Naive thymus-derived CD4-positive, alpha-beta T cell (primary cell): ENCODE measurements at regions not wholly inside any gene's neighbourhood (a gene's known extent, or its start where the extent isn't known, plus 50 kb on each side); places are given as distances from the start of the nearest gene placed in this dataset.
"Not testable (repeated sequence)": the region's sequence is repeated elsewhere in the genome, so short reads cannot be mapped to it uniquely, and the experiment has no call there.

Experiments
- ATAC-seq: fragments of 150-1000 bp; cut with Tn5 transposase; 2 replicates; pipeline ENCODE4 v1.10.0; 2021; ENCODE audit warnings: mild to moderate bottlenecking, moderate library complexity
- CTCF ChIA-PET: fragments of 350-600 bp; sonication (Branson Sonifier 250); formaldehyde crosslinking; loops from one replicate; lab custom pipeline; 2021; ENCODE audit warnings: antibody characterized with exemption; lab: Charles Lee
- POLR2A ChIA-PET: fragments of 350-600 bp; sonication (Branson Sonifier 250); formaldehyde crosslinking; loops from one replicate; lab custom pipeline; 2021; ENCODE audit warnings: antibody characterized with exemption, inconsistent platforms; lab: Charles Lee
- DNase-seq, 9 donors: peaks; one replicate each; pipeline versions ENCODE4 v3.0.0 to v3.0.0-alpha.2; 2020 to 2022; ENCODE audit warnings: mixed read lengths in 1 of 9
- H3K27ac ChIP-seq: one replicate; pipeline ENCODE4 v1.7.0; 2013; ENCODE audit warnings: mild to moderate bottlenecking, low read depth, low read length, moderate library complexity
- H3K27me3 ChIP-seq, 2 donors: one replicate each; pipeline ENCODE4 v1.7.0; 2013; ENCODE audit warnings: low read length in 2 of 2, mild to moderate bottlenecking in 2 of 2, moderate library complexity in 2 of 2; ENCODE audit not compliant: control insufficient read depth in 2 of 2, insufficient read depth in 2 of 2
- H3K36me3 ChIP-seq, 3 experiments: 1 replicate in 2 of 3; 2 replicates in 1 of 3; pipeline ENCODE4 v1.7.0; 2013; ENCODE audit warnings: low read length in 3 of 3, mild to moderate bottlenecking in 3 of 3, moderate library complexity in 1 of 3; ENCODE audit not compliant: insufficient read depth in 3 of 3, control insufficient read depth in 2 of 3
- H3K4me1 ChIP-seq, 2 donors: one replicate each; pipeline ENCODE4 v1.7.0; 2013; ENCODE audit warnings: low read length in 2 of 2, mild to moderate bottlenecking in 2 of 2, moderate library complexity in 1 of 2; ENCODE audit not compliant: control insufficient read depth in 2 of 2, insufficient read depth in 2 of 2
- H3K4me3 ChIP-seq: 2 replicates; pipeline ENCODE4 v1.7.0; 2013; ENCODE audit warnings: mild to moderate bottlenecking, low read length
- H3K9me3 ChIP-seq, 3 experiments: 1 replicate in 2 of 3; 2 replicates in 1 of 3; pipeline ENCODE4 v1.7.0; 2013; ENCODE audit warnings: low read length in 3 of 3; ENCODE audit not compliant: control insufficient read depth in 2 of 3
- H3K27ac Mint-ChIP-seq, 9 donors: one replicate each; pipeline ENCODE4 v1.8.0; 2020 to 2022; ENCODE audit warnings: mixed read lengths in 9 of 9, mild to moderate bottlenecking in 8 of 9, moderate library complexity in 5 of 9, inconsistent platforms in 2 of 9
- H3K27me3 Mint-ChIP-seq, 5 donors: one replicate each; pipeline ENCODE4 v1.8.0; 2021 to 2022; ENCODE audit warnings: mixed read lengths in 5 of 5, mild to moderate bottlenecking in 1 of 5
- H3K36me3 Mint-ChIP-seq, 5 donors: one replicate each; pipeline ENCODE4 v1.8.0; 2020 to 2022; ENCODE audit warnings: mixed read lengths in 5 of 5, mild to moderate bottlenecking in 3 of 5, inconsistent platforms in 1 of 5
- H3K4me1 Mint-ChIP-seq, 7 donors: one replicate each; pipeline ENCODE4 v1.8.0; 2020 to 2022; ENCODE audit warnings: mixed read lengths in 7 of 7, mild to moderate bottlenecking in 3 of 7, inconsistent platforms in 1 of 7
- H3K4me3 Mint-ChIP-seq, 10 donors: one replicate each; pipeline ENCODE4 v1.8.0; 2020 to 2022; ENCODE audit warnings: mild to moderate bottlenecking in 10 of 10, mixed read lengths in 10 of 10, moderate library complexity in 6 of 10, inconsistent platforms in 2 of 10
- H3K9me3 Mint-ChIP-seq, 11 donors: one replicate each; pipeline ENCODE4 v1.8.0; 2020 to 2022; ENCODE audit warnings: mixed read lengths in 11 of 11, mild to moderate bottlenecking in 4 of 11, inconsistent platforms in 1 of 11, moderate library complexity in 1 of 11
- intact Hi-C, 2 donors: fragments of 100-400 bp; cut with micrococcal nuclease; formaldehyde crosslinking; loops; one replicate each; pipeline ENCODE4 v1.15.1; 2023

GRCh38 chr6:26720663-26721218 lies 61.2 kb upstream of the ZNF322 start:
- H3K9me3 Mint-ChIP-seq, CTCF ChIA-PET, H3K36me3 ChIP-seq, DNase-seq, H3K27me3 ChIP-seq, H3K27me3 Mint-ChIP-seq, H3K4me1 ChIP-seq, H3K27ac ChIP-seq, H3K4me1 Mint-ChIP-seq, H3K9me3 ChIP-seq, intact Hi-C loops, ATAC-seq, H3K4me3 Mint-ChIP-seq, H3K4me3 ChIP-seq, H3K27ac Mint-ChIP-seq, H3K36me3 Mint-ChIP-seq, POLR2A ChIA-PET: not testable (repeated sequence)

GRCh38 chr6:26730019-26730766 lies 70.6 kb upstream of the ZNF322 start:
- H3K4me3 ChIP-seq, H3K4me1 Mint-ChIP-seq, DNase-seq, intact Hi-C loops, H3K36me3 ChIP-seq, POLR2A ChIA-PET, H3K36me3 Mint-ChIP-seq, H3K9me3 ChIP-seq, CTCF ChIA-PET, ATAC-seq, H3K27me3 Mint-ChIP-seq, H3K27ac Mint-ChIP-seq, H3K27me3 ChIP-seq, H3K9me3 Mint-ChIP-seq, H3K4me1 ChIP-seq, H3K4me3 Mint-ChIP-seq, H3K27ac ChIP-seq: not testable (repeated sequence)

GRCh38 chr6:26734776-26735472 lies 75.4 kb upstream of the ZNF322 start:
- H3K4me1 Mint-ChIP-seq, H3K4me1 ChIP-seq, H3K27me3 ChIP-seq, H3K9me3 ChIP-seq, H3K4me3 ChIP-seq, H3K9me3 Mint-ChIP-seq, intact Hi-C loops, POLR2A ChIA-PET, DNase-seq, H3K27me3 Mint-ChIP-seq, H3K27ac Mint-ChIP-seq, H3K27ac ChIP-seq, H3K36me3 Mint-ChIP-seq, H3K36me3 ChIP-seq, CTCF ChIA-PET, H3K4me3 Mint-ChIP-seq, ATAC-seq: not testable (repeated sequence)

GRCh38 chr6:26739811-26740210 lies 80.3 kb upstream of the ZNF322 start:
- H3K27ac Mint-ChIP-seq: no peak overlapping the region
- peaks cover 0 to 16% of the 10 kb centered on the region in 2 donors for H3K27me3 ChIP-seq
- CTCF ChIA-PET: no interaction called here
- H3K9me3 Mint-ChIP-seq: peaks cover 0 to 35% (median 19%) of the 10 kb centered on the region in 11 donors
- H3K4me1 ChIP-seq: no peaks in the 10 kb centered on the region
- H3K36me3 Mint-ChIP-seq: peaks cover 0 to 10% (median 4%) of the 10 kb centered on the region in 5 donors
- no peak overlapping the region for H3K4me3 ChIP-seq
- H3K27me3 Mint-ChIP-seq: peaks cover 25 to 36% (median 29%) of the 10 kb centered on the region in 5 donors
- no peaks in the 10 kb centered on the region for H3K36me3 ChIP-seq
- POLR2A ChIA-PET: no interaction called here
- intact Hi-C loops: no loop called here
- H3K9me3 ChIP-seq: no peaks in the 10 kb centered on the region
- no peak overlapping the region for H3K27ac ChIP-seq
- ATAC-seq: no peak
- peaks cover 0 to 4% (median 0%) of the 10 kb centered on the region in 7 donors for H3K4me1 Mint-ChIP-seq
- DNase-seq: no peak
- no peak overlapping the region for H3K4me3 Mint-ChIP-seq

- Mint-ChIP-seq H3K36me3 (peaks cover 0 to 19% (median 4%) of the 10 kb centered on the region in 5 donors), H3K9me3 (peaks cover 0 to 60% (median 34%) of the 10 kb centered on the region in 11 donors), H3K27ac (peak overlapping the region in 1 of 9 donors; percentile 49), H3K27me3 (peaks cover 44 to 59% (median 49%) of the 10 kb centered on the region in 5 donors), H3K4me3 (peak overlapping the region in 1 of 10 donors; percentile 27), H3K4me1 (peaks cover 0 to 4% (median 0%) of the 10 kb centered on the region in 7 donors)
- ChIA-PET POLR2A (no interaction called here), CTCF (no interaction called here)
- no peaks in the 10 kb centered on the region for H3K36me3 ChIP-seq
- peaks cover 0 to 5% (median 0%) of the 10 kb centered on the region in 3 experiments for H3K9me3 ChIP-seq
- H3K27ac ChIP-seq: no peak overlapping the region
- ATAC-seq (no peak), DNase-seq (no peak)
- H3K27me3 ChIP-seq: peaks cover 0 to 20% of the 10 kb centered on the region in 2 donors
- intact Hi-C loops: no loop called here
- no peak overlapping the region for H3K4me3 ChIP-seq
- H3K4me1 ChIP-seq: no peaks in the 10 kb centered on the region
These were observed 83.7 kb upstream of the ZNF322 start for GRCh38 chr6:26743157-26743821.

GRCh38 chr6:26743941-26744699 lies 84.6 kb upstream of the ZNF322 start:
- DNase-seq (peak in 1 of 9 donors; percentile 9), ATAC-seq (no peak)
- Histone ChIP-seq H3K27ac (no peak overlapping the region), H3K4me3 (no peak overlapping the region), H3K9me3 (peaks cover 0 to 5% (median 0%) of the 10 kb centered on the region in 3 experiments), H3K4me1 (no peaks in the 10 kb centered on the region), H3K27me3 (peaks cover 0 to 20% of the 10 kb centered on the region in 2 donors), H3K36me3 (no peaks in the 10 kb centered on the region)
- peak overlapping the region in 4 of 10 donors; percentile 2 to 60 (median 19) for H3K4me3 Mint-ChIP-seq
- intact Hi-C loops: no loop called here
- peaks cover 0 to 68% (median 39%) of the 10 kb centered on the region in 11 donors for H3K9me3 Mint-ChIP-seq
- H3K27me3 Mint-ChIP-seq: peaks cover 45 to 67% (median 57%) of the 10 kb centered on the region in 5 donors
- H3K27ac Mint-ChIP-seq: peak overlapping the region in 6 of 9 donors; percentile 46 to 80 (median 60)
- CTCF ChIA-PET: no interaction called here
- H3K36me3 Mint-ChIP-seq: peaks cover 0 to 19% (median 6%) of the 10 kb centered on the region in 5 donors
- POLR2A ChIA-PET: no interaction called here
- peaks cover 0 to 4% (median 0%) of the 10 kb centered on the region in 7 donors for H3K4me1 Mint-ChIP-seq
